ENCODE measurements at regions not wholly inside any gene's neighbourhood (a gene's known extent, or its start where the extent isn't known, plus 50 kb on each side); places are given as distances from the start of the nearest gene placed in this dataset.

GRCh38 chr5:15132816-15133405 is 261.3 kb upstream of the ANKH start:
- no peak for TF ChIP-seq CTCF (IDR thresholded peaks at IDR 0.05)

- no peak for TF ChIP-seq CTCF (IDR thresholded peaks at IDR 0.05)
Measured at GRCh38 chr5:15131909-15132308, 260.3 kb upstream of the ANKH start.

- no peak for TF ChIP-seq CTCF (IDR thresholded peaks at IDR 0.05)
Measured at GRCh38 chr5:15124871-15125568, 253.4 kb upstream of the ANKH start.

GRCh38 chr5:15124461-15124860 is 252.9 kb upstream of the ANKH start:
- no peak for TF ChIP-seq CTCF (IDR thresholded peaks at IDR 0.05)

GRCh38 chr5:15117688-15118087 is 246.1 kb upstream of the ANKH start:
- no peak for TF ChIP-seq CTCF (IDR thresholded peaks at IDR 0.05)

GRCh38 chr5:15116996-15117395 is 245.4 kb upstream of the ANKH start:
- no peak for TF ChIP-seq CTCF (IDR thresholded peaks at IDR 0.05)

GRCh38 chr5:15106530-15107283 is 235.1 kb upstream of the ANKH start:
- no peak for TF ChIP-seq CTCF (IDR thresholded peaks at IDR 0.05)

Data from LNCAP (cell line).